Tibial artery (tissue), 4 donors: ENCODE measurements at regions not wholly inside any gene's neighbourhood (a gene's known extent, or its start where the extent isn't known, plus 50 kb on each side); places are given as distances from the start of the nearest gene placed in this dataset.

ENCODE experiments used
- DNase-seq, 2 donors: peaks; one replicate each; pipeline ENCODE4 v3.0.0-alpha.2; 2019
- H3K27ac ChIP-seq, 2 donors: fragments of 200-600 bp; sonication (generic) in 1 of 2; 1 replicate in 1 of 2; 2 replicates in 1 of 2; pipeline ENCODE4 v1.5.1; 2018 to 2019; ENCODE audit warnings: mild to moderate bottlenecking in 1 of 2
- H3K27me3 ChIP-seq, 2 donors: fragments of 200-600 bp; sonication (generic) in 1 of 2; one replicate each; pipeline versions ENCODE4 v1.5.1 to v1.6.0; 2016 to 2019
- H3K36me3 ChIP-seq, 3 donors: fragments of 200-600 bp; sonication (generic) in 2 of 3; one replicate each; pipeline ENCODE4 v1.5.1; 2016 to 2019; ENCODE audit warnings: mild to moderate bottlenecking in 2 of 3
- H3K4me1 ChIP-seq, 4 donors: fragments of 200-600 bp; sonication (generic) in 2 of 4; 1 replicate in 3 of 4; 2 replicates in 1 of 4; pipeline ENCODE4 v1.5.1; 2016 to 2019
- H3K4me3 ChIP-seq, 2 donors: fragments of 200-600 bp; sonication (generic) in 1 of 2; 1 replicate in 1 of 2; 2 replicates in 1 of 2; pipeline ENCODE4 v1.5.1; 2018 to 2019; ENCODE audit warnings: mild to moderate bottlenecking in 2 of 2
- H3K9me3 ChIP-seq, 3 donors: fragments of 200-600 bp; sonication (generic) in 1 of 3; one replicate each; pipeline ENCODE4 v1.5.1; 2016 to 2019
- CTCF ChIP-seq, 2 experiments: fragments of 200-600 bp in 1 of 2; fragments of 450-650 bp in 1 of 2; IDR thresholded peaks; one replicate each; pipeline ENCODE4 v1.5.1; 2017 to 2019; ENCODE audit warnings: antibody characterized with exemption in 2 of 2, mild to moderate bottlenecking in 1 of 2, moderate library complexity in 1 of 2
- intact Hi-C: fragments of 100-400 bp; cut with DNase I; formaldehyde crosslinking; loops from one replicate; pipeline ENCODE4 v1.15.0; 2023; ENCODE audit warnings: low total_unique reads

GRCh38 chr21:16797966-16798365 is 714.9 kb upstream of the CXADR start:
- no peak overlapping the region for H3K4me3 ChIP-seq
- no peaks in the 10 kb centered on the region for H3K27me3 ChIP-seq
- H3K36me3 ChIP-seq: no peaks in the 10 kb centered on the region
- H3K4me1 ChIP-seq: no peaks in the 10 kb centered on the region
- TF ChIP-seq CTCF (IDR thresholded peaks at IDR 0.05): no peak
- intact Hi-C loops: no loop called here
- H3K9me3 ChIP-seq: no peaks in the 10 kb centered on the region
- no peak overlapping the region for H3K27ac ChIP-seq
- no peak for DNase-seq

GRCh38 chr21:16800536-16801275 is 712.1 kb upstream of the CXADR start:
- no peak for TF ChIP-seq CTCF (IDR thresholded peaks at IDR 0.05)
- intact Hi-C loops: no loop called here
- H3K27me3 ChIP-seq: no peaks in the 10 kb centered on the region
- no peaks in the 10 kb centered on the region for H3K4me1 ChIP-seq
- H3K9me3 ChIP-seq: no peaks in the 10 kb centered on the region
- H3K27ac ChIP-seq: no peak overlapping the region
- H3K4me3 ChIP-seq: no peak overlapping the region
- H3K36me3 ChIP-seq: no peaks in the 10 kb centered on the region
- no peak for DNase-seq

DNA sequence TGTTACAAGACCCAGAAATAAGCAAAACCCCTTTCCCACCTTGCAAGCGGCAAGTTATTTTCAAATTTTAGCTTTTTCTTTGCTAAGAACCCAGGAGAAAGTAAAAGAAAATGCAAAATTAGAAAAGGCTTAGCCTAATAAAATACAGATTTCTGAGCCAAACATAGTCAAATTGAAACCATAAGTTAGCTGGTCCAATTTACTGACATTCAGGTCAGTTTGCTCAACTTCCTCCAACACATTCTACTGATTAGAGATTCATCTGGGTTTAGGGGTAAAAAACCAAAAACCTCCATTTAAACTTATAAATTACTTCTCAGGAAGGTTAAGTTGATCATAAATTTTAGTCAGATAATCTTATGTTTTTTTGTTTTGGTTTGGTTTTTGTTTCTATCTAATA is 701.8 kb upstream of the CXADR start:
- H3K9me3 ChIP-seq: no peaks in the 10 kb centered on the region
- no peak for DNase-seq
- H3K27ac ChIP-seq: no peak overlapping the region
- intact Hi-C loops: no loop called here
- no peaks in the 10 kb centered on the region for H3K27me3 ChIP-seq
- H3K36me3 ChIP-seq: no peaks in the 10 kb centered on the region
- no peak for TF ChIP-seq CTCF (IDR thresholded peaks at IDR 0.05)
- H3K4me3 ChIP-seq: no peak overlapping the region
- H3K4me1 ChIP-seq: no peaks in the 10 kb centered on the region

GRCh38 chr21:16811970-16812369 is 700.9 kb upstream of the CXADR start:
- H3K4me1 ChIP-seq: no peaks in the 10 kb centered on the region
- no peaks in the 10 kb centered on the region for H3K36me3 ChIP-seq
- no peaks in the 10 kb centered on the region for H3K9me3 ChIP-seq
- TF ChIP-seq CTCF (IDR thresholded peaks at IDR 0.05): no peak
- DNase-seq: no peak
- no peak overlapping the region for H3K4me3 ChIP-seq
- H3K27ac ChIP-seq: no peak overlapping the region
- H3K27me3 ChIP-seq: no peaks in the 10 kb centered on the region
- intact Hi-C loops: no loop called here

GRCh38 chr21:16815243-16815642 is 697.6 kb upstream of the CXADR start:
- no peak overlapping the region for H3K27ac ChIP-seq
- TF ChIP-seq CTCF (IDR thresholded peaks at IDR 0.05): no peak
- no peaks in the 10 kb centered on the region for H3K9me3 ChIP-seq
- no peaks in the 10 kb centered on the region for H3K4me1 ChIP-seq
- H3K36me3 ChIP-seq: no peaks in the 10 kb centered on the region
- H3K4me3 ChIP-seq: no peak overlapping the region
- H3K27me3 ChIP-seq: no peaks in the 10 kb centered on the region
- no peak for DNase-seq
- intact Hi-C loops: no loop called here

GRCh38 chr21:16821588-16821987 is 691.3 kb upstream of the CXADR start:
- intact Hi-C loops: no loop called here

More at GRCh38 chr21:16821588-16821987, 691.3 kb upstream of the CXADR start:
- Histone ChIP-seq H3K36me3 (no peaks in the 10 kb centered on the region), H3K27ac (no peak overlapping the region), H3K4me3 (no peak overlapping the region), H3K27me3 (no peaks in the 10 kb centered on the region), H3K4me1 (no peaks in the 10 kb centered on the region), H3K9me3 (no peaks in the 10 kb centered on the region)
- TF ChIP-seq CTCF (IDR thresholded peaks at IDR 0.05): no peak
- DNase-seq: no peak
